Activated CD4-positive, alpha-beta T cell treated with anti-CD3 and anti-CD28 coated beads, Interleukin-2, Interleukin-4, amounts not matched to agents 100 ng/mL and 50 ng/mL, durations not matched to agents 16 hours and 8 hours (primary cell): ENCODE measurements at regions not wholly inside any gene's neighbourhood (a gene's known extent, or its start where the extent isn't known, plus 50 kb on each side); places are given as distances from the start of the nearest gene placed in this dataset.

Source experiments
- DNase-seq: peaks from one replicate; pipeline ENCODE4 v3.0.0-alpha.2; 2020; ENCODE audit warnings: low spot score

- DNase-seq: no peak
These were observed 133.0 kb downstream of the C11orf87 start for GRCh38 chr11:109554951-109555350.

- no peak for DNase-seq
These were observed 142.3 kb downstream of the C11orf87 start for GRCh38 chr11:109564241-109564640.

- DNase-seq: no peak
These were observed 160.5 kb downstream of the C11orf87 start for GRCh38 chr11:109582470-109582869.

- DNase-seq: no peak
These were observed 162.3 kb downstream of the C11orf87 start for GRCh38 chr11:109584001-109584972.

GRCh38 chr11:109586789-109587188 lies 164.8 kb downstream of the C11orf87 start:
- DNase-seq: no peak

- DNase-seq: no peak
These were observed 168.8 kb downstream of the C11orf87 start for GRCh38 chr11:109590782-109591181.

- DNase-seq: no peak
These were observed 175.3 kb downstream of the C11orf87 start for GRCh38 chr11:109597336-109597735.

- DNase-seq: no peak
These were observed 182.8 kb downstream of the C11orf87 start for GRCh38 chr11:109604481-109605400.

- DNase-seq: no peak
These were observed 184.3 kb downstream of the C11orf87 start for GRCh38 chr11:109606256-109606655.

- DNase-seq: no peak
These were observed 187.6 kb downstream of the C11orf87 start for GRCh38 chr11:109609454-109610185.

GRCh38 chr11:109612496-109612895 lies 190.5 kb downstream of the C11orf87 start:
- no peak for DNase-seq

GRCh38 chr11:109619498-109619897 lies 197.5 kb downstream of the C11orf87 start:
- DNase-seq: no peak

GRCh38 chr11:109629734-109630133 lies 207.7 kb downstream of the C11orf87 start:
- no peak for DNase-seq

- DNase-seq: no peak
These were observed 219.6 kb downstream of the C11orf87 start for GRCh38 chr11:109641549-109641948.

GRCh38 chr11:109644152-109644551 lies 222.2 kb downstream of the C11orf87 start:
- no peak for DNase-seq

GRCh38 chr11:109648804-109649203 lies 226.8 kb downstream of the C11orf87 start:
- no peak for DNase-seq

GRCh38 chr11:109654091-109654490 lies 232.1 kb downstream of the C11orf87 start:
- no peak for DNase-seq

- no peak for DNase-seq
These were observed 236.2 kb downstream of the C11orf87 start for GRCh38 chr11:109658190-109658589.

GRCh38 chr11:109667719-109668118 lies 245.7 kb downstream of the C11orf87 start:
- no peak for DNase-seq

- DNase-seq: no peak
These were observed 247.1 kb downstream of the C11orf87 start for GRCh38 chr11:109668973-109669634.

- DNase-seq: no peak
These were observed 255.2 kb downstream of the C11orf87 start for GRCh38 chr11:109677231-109677630.
